Endothelial cell of umbilical vein (primary cell): ENCODE measurements at regions not wholly inside any gene's neighbourhood (a gene's known extent, or its start where the extent isn't known, plus 50 kb on each side); places are given as distances from the start of the nearest gene placed in this dataset.
"Not testable (repeated sequence)": the region's sequence is repeated elsewhere in the genome, so short reads cannot be mapped to it uniquely, and the experiment has no call there.

Source experiments
- BruUV-seq: library from RNA; stranded (reverse); fragments of 400-500 nt; replicated peaks from 2 replicates; lab custom pipeline; 2021; lab: Mats Ljungman, UMichigan
- CTCF ChIA-PET: fragments of 300-600, 350-600 bp; sonication (Branson Sonifier 250); formaldehyde crosslinking; loops from one replicate; lab custom pipeline; 2021; ENCODE audit warnings: antibody characterized with exemption, inconsistent platforms; lab: Charles Lee
- POLR2A ChIA-PET: fragments of 300-600, 350-600 bp; sonication (Branson Sonifier 250); formaldehyde crosslinking; loops from one replicate; lab custom pipeline; 2021; ENCODE audit warnings: antibody characterized with exemption, inconsistent platforms; lab: Charles Lee
- DNase-seq: peaks from one replicate; pipeline ENCODE4 v3.0.0-alpha.2; 2011; ENCODE audit warnings: low read depth, low spot score
- FAIRE-seq: peaks from 2 replicates; lab custom pipeline; 2011; peaks lifted over from hg19 to GRCh38; lab: Jason Lieb, UNC
- H2AFZ ChIP-seq: 2 replicates; pipeline ENCODE4 v1.6.0; 2012; ENCODE audit warnings: low read depth, low read length, control low read depth, inconsistent platforms
- H3K27ac ChIP-seq: 2 replicates; pipeline ENCODE4 v1.5.1; 2011; ENCODE audit warnings: low read depth, mild to moderate bottlenecking, control low read depth, low read length, moderate library complexity; ENCODE audit not compliant: insufficient read depth
- H3K27me3 ChIP-seq, 2 experiments: 2 replicates each; pipeline versions ENCODE4 v1.6.0 to v1.6.1; 2011; ENCODE audit warnings: low read length in 2 of 2, mixed read lengths in 1 of 2; ENCODE audit not compliant: control insufficient read depth in 2 of 2, insufficient read depth in 2 of 2
- H3K36me3 ChIP-seq, 2 experiments: 2 replicates in 1 of 2; 3 replicates in 1 of 2; pipeline ENCODE4 v1.5.1; 2011; ENCODE audit warnings: low read length in 2 of 2, mild to moderate bottlenecking in 1 of 2, moderate library complexity in 1 of 2; ENCODE audit not compliant: control insufficient read depth in 2 of 2, insufficient read depth in 2 of 2; ENCODE audit errors: extremely low read depth in 1 of 2
- H3K4me1 ChIP-seq: 3 replicates; pipeline ENCODE4 v1.5.1; 2011; ENCODE audit warnings: mild to moderate bottlenecking, low read length; ENCODE audit not compliant: control insufficient read depth, insufficient read depth; ENCODE audit errors: extremely low read depth
- H3K4me2 ChIP-seq: 2 replicates; pipeline ENCODE4 v1.6.1; 2011; ENCODE audit warnings: low read length, control low read depth, mixed read lengths; ENCODE audit not compliant: insufficient read depth
- H3K4me3 ChIP-seq, 3 experiments: fragments of 200-600 bp in 1 of 3; sonication (generic), shearing (Covaris generic) in 1 of 3; replicated peaks in 1 of 3; 2 replicates each; pipeline ENCODE4 v1.5.1; 2011 to 2016; ENCODE audit warnings: control low read depth in 3 of 3, low read length in 3 of 3, mild to moderate bottlenecking in 2 of 3, inconsistent platforms in 1 of 3, low read depth in 1 of 3, moderate library complexity in 1 of 3; ENCODE audit not compliant: insufficient read depth in 1 of 3
- H3K79me2 ChIP-seq: 2 replicates; pipeline ENCODE4 v1.6.0; 2012; ENCODE audit warnings: low read length, inconsistent platforms; ENCODE audit not compliant: control insufficient read depth, insufficient read depth
- H3K9ac ChIP-seq: replicated peaks from 2 replicates; pipeline ENCODE3; 2011; ENCODE audit warnings: low read length, control low read depth; ENCODE audit not compliant: insufficient read depth; ENCODE audit errors: extremely low read depth
- H3K9me1 ChIP-seq: replicated peaks from 3 replicates; pipeline ENCODE4 v1.6.0; 2011; ENCODE audit warnings: mild to moderate bottlenecking, low read length; ENCODE audit not compliant: control insufficient read depth, insufficient read depth; ENCODE audit errors: extremely low read depth
- H3K9me3 ChIP-seq: replicated peaks from 2 replicates; pipeline ENCODE4 v1.5.1; 2012; ENCODE audit warnings: low read length, inconsistent platforms; ENCODE audit not compliant: control insufficient read depth, insufficient read depth
- H4K20me1 ChIP-seq: replicated peaks from 2 replicates; pipeline ENCODE3; 2011; ENCODE audit warnings: mild to moderate bottlenecking, low read length; ENCODE audit not compliant: control insufficient read depth, insufficient read depth; ENCODE audit errors: extremely low read depth
- dilution Hi-C: fragments of 300-500 bp; cut with MboI; formaldehyde crosslinking; loops from one replicate; pipeline ENCODE4 v1.15.0; 2019; ENCODE audit warnings: low sequenced_read_pairs; ENCODE audit not compliant: extremely low pct_ligation_motif_present
- intact Hi-C: fragments of 100-400 bp; cut with micrococcal nuclease; formaldehyde crosslinking; loops from one replicate; pipeline ENCODE4 v1.10.0; 2022

DNA sequence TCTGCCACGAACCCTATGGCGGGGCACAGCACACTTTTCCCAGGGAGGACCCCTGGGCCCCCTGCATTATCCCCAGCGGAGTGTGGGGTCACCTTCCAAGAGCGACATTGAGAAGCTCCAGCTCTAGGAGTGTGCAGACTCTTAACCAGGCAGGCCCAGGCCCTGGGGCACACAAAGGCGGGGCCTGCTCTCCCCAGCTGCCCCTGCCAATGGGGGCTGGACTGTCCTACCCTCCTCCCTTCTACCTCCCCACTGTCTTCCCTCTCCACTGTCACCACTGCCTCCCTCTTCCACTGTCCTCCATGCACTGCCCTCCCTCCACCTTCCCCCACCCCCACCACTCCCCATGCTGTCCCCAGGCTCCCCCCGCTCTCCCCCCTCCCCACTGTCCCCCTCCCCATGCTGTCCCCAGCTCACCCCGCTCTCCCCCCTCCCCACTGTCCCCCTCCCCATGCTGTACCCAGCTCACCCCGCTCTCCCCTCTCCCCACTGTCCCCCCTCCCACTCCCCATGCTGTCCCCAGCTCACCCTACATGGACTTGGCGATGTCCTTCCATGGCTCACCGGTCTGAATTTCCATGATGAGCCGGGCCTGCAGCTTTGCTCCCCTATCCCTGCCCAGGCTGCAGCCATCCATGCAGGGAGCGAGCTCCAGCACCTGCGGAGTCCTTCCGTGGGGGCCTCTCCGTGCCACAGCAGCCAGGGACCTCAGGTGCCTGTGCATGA lies 5483.6 kb upstream of the TPTE start:
- H3K36me3 ChIP-seq, POLR2A ChIA-PET: not testable (repeated sequence)

GRCh38 chr21:5039926-5040325 lies 5481.5 kb upstream of the TPTE start:
- CTCF ChIA-PET, H3K27me3 ChIP-seq, H2AFZ ChIP-seq, intact Hi-C loops, H3K4me2 ChIP-seq, H3K27ac ChIP-seq, H3K9me1 ChIP-seq, FAIRE-seq, H3K9me3 ChIP-seq, H3K4me1 ChIP-seq, H3K36me3 ChIP-seq, H3K79me2 ChIP-seq, BruUV-seq, POLR2A ChIA-PET, H3K9ac ChIP-seq, dilution Hi-C loops, DNase-seq, H3K4me3 ChIP-seq, H4K20me1 ChIP-seq: not testable (repeated sequence)

More for the DNA sequence above, 5483.6 kb upstream of the TPTE start:
- H3K4me1 ChIP-seq, H3K4me2 ChIP-seq, dilution Hi-C loops, H3K9ac ChIP-seq, CTCF ChIA-PET, BruUV-seq, H2AFZ ChIP-seq, H3K79me2 ChIP-seq, FAIRE-seq, H3K27ac ChIP-seq, DNase-seq, H3K27me3 ChIP-seq, H4K20me1 ChIP-seq, H3K4me3 ChIP-seq, H3K9me1 ChIP-seq, H3K9me3 ChIP-seq, intact Hi-C loops: not testable (repeated sequence)

DNA sequence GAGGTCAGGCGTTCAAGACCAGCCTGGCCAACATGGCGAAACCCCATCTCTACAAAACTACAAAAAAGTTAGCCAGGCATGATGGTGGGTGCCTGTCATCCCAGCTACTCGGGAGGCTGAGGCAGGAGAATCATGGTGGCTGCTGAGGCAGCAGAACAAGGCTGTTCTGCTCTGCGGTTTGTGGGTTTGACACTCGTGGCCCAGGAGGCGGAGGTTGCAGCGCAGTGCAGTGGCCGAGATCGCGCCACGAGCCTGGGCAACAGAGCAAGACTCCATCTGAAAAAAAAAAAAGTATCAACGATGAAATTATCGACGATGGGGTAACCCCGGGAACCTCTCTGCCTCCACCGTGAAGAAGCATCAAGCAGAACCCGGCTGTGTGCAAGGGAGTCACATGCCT lies 5478.8 kb upstream of the TPTE start:
- H3K4me2 ChIP-seq, CTCF ChIA-PET, H3K36me3 ChIP-seq, BruUV-seq, H3K9me1 ChIP-seq, H3K9me3 ChIP-seq, dilution Hi-C loops, H4K20me1 ChIP-seq, H2AFZ ChIP-seq, POLR2A ChIA-PET, H3K27me3 ChIP-seq, H3K4me3 ChIP-seq, H3K4me1 ChIP-seq, intact Hi-C loops, FAIRE-seq, H3K27ac ChIP-seq, DNase-seq, H3K9ac ChIP-seq, H3K79me2 ChIP-seq: not testable (repeated sequence)

DNA sequence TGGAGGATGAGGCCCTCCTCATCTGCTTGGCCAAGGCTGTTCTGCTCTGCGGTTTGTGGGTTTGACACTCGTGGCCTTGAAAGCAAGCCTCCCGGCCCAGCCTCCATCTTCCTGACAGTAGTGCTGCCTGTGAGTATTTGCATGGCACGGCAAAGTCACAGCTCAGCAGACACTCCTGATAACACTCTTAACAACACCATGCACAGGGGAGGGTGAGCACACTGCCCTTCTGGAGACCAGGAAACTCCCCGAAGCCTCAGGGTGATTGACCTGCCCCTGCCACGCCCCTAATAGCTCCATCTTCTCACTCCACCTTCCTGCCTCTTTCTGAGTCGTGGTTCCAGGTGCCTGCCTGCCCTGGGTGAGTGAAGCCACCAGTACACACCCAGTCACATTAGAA lies 5476.6 kb upstream of the TPTE start:
- H4K20me1 ChIP-seq, BruUV-seq, H3K4me2 ChIP-seq, H3K4me3 ChIP-seq, H3K27ac ChIP-seq, H3K79me2 ChIP-seq, dilution Hi-C loops, POLR2A ChIA-PET, H3K36me3 ChIP-seq, H3K9me3 ChIP-seq, H3K9me1 ChIP-seq, intact Hi-C loops, CTCF ChIA-PET, FAIRE-seq, H3K9ac ChIP-seq, H2AFZ ChIP-seq, H3K4me1 ChIP-seq, DNase-seq, H3K27me3 ChIP-seq: not testable (repeated sequence)
